ENCODE measurements at regions not wholly inside any gene's neighbourhood (a gene's known extent, or its start where the extent isn't known, plus 50 kb on each side); places are given as distances from the start of the nearest gene placed in this dataset.

DNA sequence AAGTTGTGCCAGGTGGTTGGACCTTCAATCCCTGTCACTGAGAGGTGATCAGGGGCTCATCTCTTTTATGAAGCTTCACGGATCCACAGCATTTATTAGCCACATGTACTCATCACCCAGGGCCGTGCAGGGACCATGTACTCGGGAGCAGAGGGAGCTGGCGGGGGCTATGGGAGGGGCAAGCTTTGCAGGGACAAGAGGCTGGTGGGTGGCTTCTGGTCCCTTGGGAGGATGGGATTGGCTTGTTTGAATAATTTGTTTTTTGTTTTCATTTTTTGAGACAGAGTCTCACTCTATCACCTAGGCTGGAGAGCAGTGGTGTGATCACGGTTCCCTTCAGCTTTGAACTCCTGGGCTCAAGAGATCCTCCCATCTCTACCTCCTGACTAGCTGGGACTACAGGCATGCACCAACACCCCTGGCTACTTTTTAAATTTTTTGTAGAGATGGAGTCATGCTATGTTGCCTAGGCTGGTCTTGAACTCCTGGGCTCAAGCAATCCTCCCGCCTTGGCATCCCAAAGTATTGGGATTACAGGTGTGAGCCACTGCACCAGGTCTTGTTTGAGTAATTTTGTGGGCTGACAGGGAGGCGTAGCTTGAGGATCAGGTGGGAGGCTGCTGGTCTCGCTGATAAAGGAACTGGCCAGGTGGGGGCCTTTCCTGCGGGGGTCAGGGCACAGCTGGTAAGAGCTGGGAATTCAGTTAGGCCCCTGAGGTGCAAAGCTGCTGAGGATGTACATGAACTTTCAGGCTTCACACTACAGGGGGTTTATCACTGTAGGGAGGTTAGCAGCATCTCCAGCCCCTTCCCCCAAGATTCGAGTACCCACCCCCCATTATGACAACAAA is 308.0 kb upstream of the C1orf174 start:
- TF ChIP-seq POLR2A (IDR thresholded peaks at IDR 0.05; ENCODE audit: low read length) (no peak), GATA1 (IDR thresholded peaks at IDR 0.05; ENCODE audit: low read depth, low read length) (no peak)
- no peak for DNase-seq

DNA sequence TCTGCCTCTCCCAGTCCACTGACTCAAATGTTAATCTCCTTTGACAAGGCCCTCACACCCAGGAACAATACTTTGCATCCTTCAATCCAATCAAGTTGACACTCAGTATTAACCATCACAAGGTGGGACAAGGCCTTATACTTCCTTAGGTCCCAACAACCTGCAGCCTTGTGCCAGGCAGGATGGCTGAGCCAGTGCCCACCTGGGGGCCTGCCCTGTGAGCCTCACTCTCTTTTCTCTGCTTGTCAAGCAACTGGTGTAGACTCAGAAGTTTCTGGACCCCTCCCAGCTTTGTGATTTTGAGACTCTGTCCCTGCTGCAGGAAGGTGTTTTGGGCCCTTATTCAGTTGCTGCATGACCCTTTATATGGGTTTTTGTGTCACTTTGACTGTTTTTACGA is 310.0 kb upstream of the C1orf174 start:
- DNase-seq = no peak
- TF ChIP-seq GATA1 (IDR thresholded peaks at IDR 0.05; ENCODE audit: low read depth, low read length) = no peak
- TF ChIP-seq POLR2A (IDR thresholded peaks at IDR 0.05; ENCODE audit: low read length) = no peak

DNA sequence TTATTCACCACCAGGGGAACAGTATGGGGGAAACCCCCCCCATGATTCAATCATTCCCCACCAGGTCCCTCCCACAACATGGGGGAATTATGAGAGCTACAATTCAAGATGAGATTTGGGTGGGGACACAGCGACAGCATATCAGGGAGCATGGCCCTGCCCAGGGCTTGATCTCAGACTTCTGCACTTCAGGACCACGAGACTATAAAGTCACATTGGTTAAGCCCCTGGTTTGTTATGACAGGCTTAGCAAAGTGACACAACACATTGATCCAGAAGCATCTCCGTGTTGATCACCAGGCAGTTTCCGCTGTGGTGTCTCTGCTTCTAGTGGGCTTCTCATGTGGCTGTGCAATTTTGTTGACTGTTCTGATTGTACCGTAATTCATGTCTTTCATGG is 312.7 kb upstream of the C1orf174 start:
- DNase-seq = no peak
- TF ChIP-seq GATA1 (IDR thresholded peaks at IDR 0.05; ENCODE audit: low read depth, low read length) (no peak), POLR2A (IDR thresholded peaks at IDR 0.05; ENCODE audit: low read length) (no peak)

DNA sequence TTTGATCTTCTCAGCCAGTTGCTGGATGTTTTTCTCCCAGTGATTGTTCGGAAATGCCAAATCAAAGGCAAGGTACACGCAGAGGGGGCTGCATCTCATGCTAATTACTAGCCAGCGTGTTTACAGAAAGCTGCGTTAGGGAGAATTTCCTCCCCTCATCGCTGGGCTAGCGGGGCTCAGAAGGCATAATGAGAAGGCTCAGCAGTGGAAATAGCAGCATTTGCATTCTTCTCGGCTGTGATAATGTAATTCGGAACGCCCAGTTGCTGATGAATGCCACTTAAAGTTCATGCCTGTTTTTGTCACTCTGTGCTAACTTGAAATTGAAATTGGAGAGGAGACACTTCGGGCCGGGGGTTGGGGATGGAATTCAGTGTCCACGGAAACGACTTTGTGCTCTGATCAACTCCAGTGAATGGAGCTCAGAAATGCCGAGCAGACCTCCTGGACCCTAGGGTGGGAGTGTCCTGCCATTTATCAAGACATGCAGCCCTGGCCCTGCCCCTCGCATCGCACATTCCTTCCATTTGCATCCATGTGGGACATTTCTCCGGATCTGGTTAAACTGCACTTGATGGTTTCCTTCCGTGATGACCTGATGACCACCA is 313.4 kb upstream of the C1orf174 start:
- DNase-seq = no peak
- TF ChIP-seq GATA1 (IDR thresholded peaks at IDR 0.05; ENCODE audit: low read depth, low read length) (no peak), POLR2A (IDR thresholded peaks at IDR 0.05; ENCODE audit: low read length) (no peak)

DNA sequence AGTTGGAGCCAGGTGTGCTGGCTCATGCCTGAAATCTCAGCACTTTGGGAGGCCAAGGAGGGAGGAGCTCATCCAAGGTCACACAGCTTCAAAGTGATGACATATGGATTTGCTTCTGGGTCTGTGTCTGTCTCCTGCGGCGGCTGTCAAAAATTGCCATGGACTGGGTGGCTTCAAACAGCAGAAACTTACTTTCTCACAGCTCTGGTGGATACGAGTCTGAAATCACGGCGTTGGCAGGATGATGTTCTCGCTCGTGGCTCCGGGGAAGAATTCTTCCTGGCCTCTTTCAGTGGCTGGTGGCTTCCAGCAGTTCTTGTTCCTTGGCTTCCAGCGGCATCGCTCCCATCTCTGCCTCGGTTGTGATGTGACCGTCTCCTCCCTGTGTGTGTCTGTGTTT is 314.8 kb upstream of the C1orf174 start:
- TF ChIP-seq GATA1 (IDR thresholded peaks at IDR 0.05; ENCODE audit: low read depth, low read length) = no peak
- no peak for TF ChIP-seq POLR2A (IDR thresholded peaks at IDR 0.05; ENCODE audit: low read length)
- no peak for DNase-seq

DNA sequence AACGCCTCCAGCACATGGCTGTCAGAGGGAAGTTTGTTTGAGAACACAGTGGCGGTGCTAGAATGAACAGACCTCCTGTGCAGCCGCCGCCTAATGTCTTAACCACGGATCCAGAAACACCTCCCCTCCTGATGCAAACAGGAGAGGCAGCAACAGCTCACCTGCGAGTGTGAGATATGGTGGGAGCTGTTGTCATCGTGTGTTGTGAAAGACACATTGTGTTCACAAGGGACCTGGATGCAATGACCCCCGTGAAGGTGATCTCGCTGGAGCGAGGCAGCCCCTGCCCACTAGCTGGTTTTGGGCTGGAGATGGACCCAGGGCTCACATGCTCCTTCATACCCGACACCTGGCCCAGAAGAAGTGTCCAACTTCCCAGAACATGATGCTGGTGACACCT is 315.3 kb upstream of the C1orf174 start:
- DNase-seq = no peak
- no peak for TF ChIP-seq GATA1 (IDR thresholded peaks at IDR 0.05; ENCODE audit: low read depth, low read length)
- TF ChIP-seq POLR2A (IDR thresholded peaks at IDR 0.05; ENCODE audit: low read length) = no peak

DNA sequence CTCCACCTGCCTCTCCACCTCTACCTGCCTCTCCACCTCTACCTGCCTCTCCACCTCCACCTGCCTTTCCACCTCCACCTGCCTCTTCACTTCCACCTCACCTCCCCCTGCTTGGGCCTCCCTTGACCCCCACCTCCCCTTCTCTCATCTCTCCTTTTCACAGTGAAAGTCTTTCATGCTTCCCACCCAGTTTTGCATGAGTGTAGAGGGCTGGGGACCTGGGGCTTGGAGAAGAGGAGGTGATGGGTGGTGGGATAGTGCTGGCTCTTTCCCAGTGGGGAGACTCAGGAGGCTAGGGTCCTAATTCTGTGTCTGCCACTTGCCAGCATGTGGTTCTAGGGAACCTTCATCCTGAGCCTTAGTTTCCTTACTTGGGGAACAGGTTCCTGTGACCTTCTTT is 316.2 kb upstream of the C1orf174 start:
- TF ChIP-seq POLR2A (IDR thresholded peaks at IDR 0.05; ENCODE audit: low read length) (no peak), GATA1 (IDR thresholded peaks at IDR 0.05; ENCODE audit: low read depth, low read length) (no peak)
- no peak for DNase-seq

DNA sequence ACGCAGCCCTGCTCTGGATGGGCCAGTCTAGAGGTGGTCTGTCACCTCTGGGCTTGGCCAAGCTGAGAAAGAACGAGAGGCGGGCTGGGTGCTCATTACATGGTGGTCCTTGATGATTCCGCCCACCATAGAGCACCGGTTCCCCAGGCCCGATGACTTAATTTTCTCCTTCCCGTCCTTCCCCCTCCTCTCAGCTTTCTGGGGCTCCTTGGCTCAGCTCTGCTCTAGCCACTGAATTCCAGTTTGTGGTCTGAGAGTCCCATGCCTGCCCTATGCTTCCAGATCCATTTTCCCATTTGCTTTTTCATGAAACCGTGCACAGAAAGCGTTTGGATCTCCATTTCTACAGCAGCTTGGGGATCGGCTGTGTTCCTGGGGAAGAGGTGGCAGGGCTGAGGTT is 318.5 kb upstream of the C1orf174 start:
- no peak for DNase-seq
- TF ChIP-seq POLR2A (IDR thresholded peaks at IDR 0.05; ENCODE audit: low read length) (no peak), GATA1 (IDR thresholded peaks at IDR 0.05; ENCODE audit: low read depth, low read length) (no peak)

DNA sequence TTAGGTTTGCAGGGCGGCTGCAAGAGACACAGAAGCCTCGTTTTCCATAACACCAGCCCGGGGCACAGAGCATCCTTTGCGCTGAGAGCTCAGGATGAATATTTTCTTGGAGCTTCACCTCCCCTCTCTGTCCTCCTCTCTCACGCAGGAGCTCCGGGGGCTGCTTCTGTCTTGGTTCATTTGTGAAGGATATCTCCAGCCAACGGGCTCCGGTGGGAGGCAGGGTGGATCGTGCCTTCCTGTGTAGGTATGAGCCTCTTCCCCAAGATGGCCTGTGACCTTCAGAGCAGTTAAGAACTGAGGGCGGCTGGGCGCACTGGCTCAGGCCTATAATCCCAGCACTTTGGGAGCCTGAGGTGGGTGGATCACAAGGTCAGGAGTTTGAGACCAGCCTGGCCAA is 319.0 kb upstream of the C1orf174 start:
- TF ChIP-seq GATA1 (IDR thresholded peaks at IDR 0.05; ENCODE audit: low read depth, low read length) = no peak
- TF ChIP-seq POLR2A (IDR thresholded peaks at IDR 0.05; ENCODE audit: low read length) = no peak

DNA sequence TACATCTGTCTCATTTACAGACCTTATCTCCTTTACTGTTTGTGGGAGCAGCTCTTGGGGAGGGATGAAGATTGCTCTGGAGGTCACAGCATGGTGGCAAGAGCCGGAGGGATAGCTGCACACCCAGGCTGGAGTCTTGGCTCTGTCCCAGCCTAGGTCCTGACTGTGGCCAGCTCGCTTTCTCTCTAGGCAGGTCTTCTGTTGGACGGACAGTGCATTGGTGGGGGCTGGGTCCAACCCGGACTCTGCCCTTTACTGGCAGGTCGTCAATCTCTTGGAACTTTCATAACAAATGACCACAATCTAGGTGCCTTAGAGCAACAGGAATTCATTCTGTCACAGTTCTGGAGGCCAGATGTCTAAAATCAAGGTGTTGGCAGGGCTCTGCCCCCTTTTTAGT is 319.8 kb upstream of the C1orf174 start:
- TF ChIP-seq POLR2A (IDR thresholded peaks at IDR 0.05; ENCODE audit: low read length) (no peak), GATA1 (IDR thresholded peaks at IDR 0.05; ENCODE audit: low read depth, low read length) (no peak)
- no peak for DNase-seq

More for the DNA sequence above, 319.0 kb upstream of the C1orf174 start:
- no peak for DNase-seq

DNA sequence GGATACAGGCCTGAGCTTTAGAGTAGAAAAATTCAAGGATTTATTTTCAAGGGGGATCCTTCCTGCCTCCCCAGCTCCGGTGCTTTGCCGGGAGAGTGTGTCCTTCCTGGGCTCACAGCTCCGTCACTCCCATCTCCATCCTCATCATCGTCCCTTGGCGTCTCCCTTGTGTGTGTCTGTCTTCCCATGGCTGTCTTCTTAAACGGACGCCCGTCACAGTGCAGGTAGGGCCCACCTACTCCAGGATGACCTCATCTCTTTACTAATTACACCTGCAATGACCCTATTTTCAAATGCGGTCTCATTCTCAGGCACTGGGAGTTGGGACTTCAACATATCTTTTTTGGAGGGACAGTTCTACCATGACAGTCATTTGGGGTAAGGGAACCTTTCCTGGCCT is 320.3 kb upstream of the C1orf174 start:
- TF ChIP-seq GATA1 (IDR thresholded peaks at IDR 0.05; ENCODE audit: low read depth, low read length) (no peak), POLR2A (IDR thresholded peaks at IDR 0.05; ENCODE audit: low read length) (no peak)

DNA sequence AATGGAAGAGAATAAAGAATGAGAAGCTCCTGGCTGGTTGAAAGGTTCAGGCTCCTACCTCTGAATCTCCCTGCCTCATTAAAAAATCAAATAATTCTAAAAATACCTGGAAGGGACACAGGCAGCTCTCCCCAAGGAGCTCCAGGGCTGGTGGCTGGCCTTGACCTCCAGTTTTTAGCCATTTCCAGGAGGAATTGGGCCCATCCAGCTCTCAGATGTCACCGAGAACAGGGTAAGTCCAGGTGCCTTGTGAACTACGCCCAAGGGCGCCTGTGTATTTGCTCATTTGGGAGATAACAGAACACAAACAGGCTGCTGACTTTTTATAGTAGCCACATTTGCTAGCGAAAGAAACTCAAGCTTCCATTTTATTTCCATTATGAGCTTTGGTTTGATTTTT is 321.0 kb upstream of the C1orf174 start:
- TF ChIP-seq GATA1 (IDR thresholded peaks at IDR 0.05; ENCODE audit: low read depth, low read length) = no peak
- TF ChIP-seq POLR2A (IDR thresholded peaks at IDR 0.05; ENCODE audit: low read length) = no peak

More for the DNA sequence above, 320.3 kb upstream of the C1orf174 start:
- no peak for DNase-seq

DNA sequence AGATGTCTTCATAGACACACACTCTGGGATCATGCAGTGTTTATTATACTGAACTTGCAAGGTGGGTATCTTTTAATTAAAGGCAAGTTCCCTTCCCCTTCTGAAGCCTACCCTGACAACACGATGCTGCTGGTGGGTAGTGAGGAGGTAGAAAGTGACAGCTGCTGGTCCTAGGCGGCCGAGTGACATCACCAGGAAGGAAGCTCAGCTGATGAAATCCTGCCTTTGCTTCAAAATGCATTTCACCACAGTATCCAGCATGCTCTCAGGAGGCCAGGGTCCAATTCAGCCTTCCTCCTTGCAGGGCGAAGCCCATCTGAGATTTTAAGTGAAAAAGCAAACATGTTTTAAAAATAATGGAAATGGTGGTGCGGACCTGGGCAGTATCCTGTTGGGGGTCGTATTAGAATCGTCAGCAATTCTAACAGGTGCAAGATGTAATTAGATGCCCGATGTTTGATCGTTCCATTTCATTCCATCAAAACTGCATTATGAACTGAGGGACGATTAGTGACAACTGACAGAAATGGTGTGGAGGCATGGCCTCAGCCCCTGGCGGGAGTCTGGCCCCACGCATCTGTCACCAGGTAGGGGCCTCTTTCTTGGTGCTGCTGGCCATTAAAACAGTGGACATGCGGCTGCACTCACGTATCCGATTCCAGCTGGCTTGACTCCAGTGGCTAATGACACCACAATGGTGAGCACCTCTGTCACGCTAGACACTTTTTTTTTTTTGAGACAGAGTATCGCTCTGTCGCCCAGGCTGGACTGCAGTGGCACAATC is 324.8 kb upstream of the C1orf174 start:
- no peak for TF ChIP-seq GATA1 (IDR thresholded peaks at IDR 0.05; ENCODE audit: low read depth, low read length)
- no peak for TF ChIP-seq POLR2A (IDR thresholded peaks at IDR 0.05; ENCODE audit: low read length)
- DNase-seq = no peak

More for the DNA sequence above, 321.0 kb upstream of the C1orf174 start:
- no peak for DNase-seq

DNA sequence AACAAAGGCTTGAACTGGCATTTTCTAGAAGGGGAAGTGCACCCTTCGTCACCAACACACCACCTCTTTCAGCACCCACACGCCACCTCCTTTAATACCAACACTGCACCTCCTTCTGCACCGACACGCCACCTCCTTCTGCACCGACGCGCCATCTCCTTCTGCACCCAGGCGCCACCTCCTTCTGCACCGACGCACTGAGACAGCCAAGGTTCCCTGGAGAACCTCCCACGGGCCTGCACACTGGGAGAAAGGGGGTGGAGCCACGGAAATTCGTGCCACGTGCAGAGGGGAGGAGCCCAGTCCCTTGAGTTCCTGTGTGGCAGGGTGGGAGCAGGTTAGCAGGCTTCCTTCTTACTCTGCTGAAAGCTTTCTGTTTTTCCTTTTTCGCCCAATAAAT is 327.9 kb upstream of the C1orf174 start:
- no peak for TF ChIP-seq POLR2A (IDR thresholded peaks at IDR 0.05; ENCODE audit: low read length)
- no peak for TF ChIP-seq GATA1 (IDR thresholded peaks at IDR 0.05; ENCODE audit: low read depth, low read length)
- DNase-seq = no peak

Data from erythroblast (primary cell).